DOHH2 (cell line): ENCODE measurements at regions not wholly inside any gene's neighbourhood (a gene's known extent, or its start where the extent isn't known, plus 50 kb on each side); places are given as distances from the start of the nearest gene placed in this dataset.

ENCODE experiments used
- H3F3A ChIP-seq: fragments of 200-600 bp; sonication (generic), shearing (Covaris generic); 2 replicates; pipeline ENCODE4 v1.6.0; 2016; ENCODE audit warnings: antibody characterized with exemption, mild to moderate bottlenecking; ENCODE audit not compliant: control insufficient read depth, insufficient read depth
- H3K27ac ChIP-seq: fragments of 200-600 bp; sonication (generic); 2 replicates; pipeline ENCODE4 v1.5.1; 2014; ENCODE audit warnings: low read depth, mild to moderate bottlenecking, low read length, moderate library complexity
- H3K27me3 ChIP-seq: fragments of 200-600 bp; sonication (generic); 2 replicates; pipeline ENCODE4 v1.6.1; 2014; ENCODE audit warnings: mild to moderate bottlenecking, low read length, mixed read lengths; ENCODE audit not compliant: control insufficient read depth
- H3K36me3 ChIP-seq: fragments of 200-600 bp; sonication (generic); 2 replicates; pipeline ENCODE4 v1.6.1; 2014; ENCODE audit warnings: mild to moderate bottlenecking, low read length, moderate library complexity, mixed read lengths; ENCODE audit not compliant: control insufficient read depth
- H3K4me1 ChIP-seq: fragments of 200-600 bp; sonication (generic); 2 replicates; pipeline ENCODE4 v1.6.1; 2014; ENCODE audit warnings: mild to moderate bottlenecking, low read length, mixed read lengths; ENCODE audit not compliant: control insufficient read depth
- H3K4me2 ChIP-seq: fragments of 200-600 bp; sonication (generic); 2 replicates; pipeline ENCODE4 v1.6.0; 2014; ENCODE audit warnings: mild to moderate bottlenecking, low read length, moderate library complexity
- H3K4me3 ChIP-seq: fragments of 200-600 bp; sonication (generic); 2 replicates; pipeline ENCODE4 v1.5.1; 2014; ENCODE audit warnings: mild to moderate bottlenecking, low read length, mixed read lengths
- H3K79me2 ChIP-seq: fragments of 200-600 bp; sonication (generic); 2 replicates; pipeline ENCODE4 v1.6.1; 2014; ENCODE audit warnings: mild to moderate bottlenecking, low read length, mixed read lengths; ENCODE audit not compliant: control insufficient read depth
- H3K9me2 ChIP-seq: fragments of 200-600 bp; sonication (generic); replicated peaks from 2 replicates; pipeline ENCODE4 v1.6.1; 2014; ENCODE audit warnings: mild to moderate bottlenecking, low read length, mixed read lengths; ENCODE audit not compliant: control insufficient read depth
- H3K9me3 ChIP-seq: fragments of 200-600 bp; sonication (generic); 2 replicates; pipeline ENCODE4 v1.6.1; 2014; ENCODE audit warnings: antibody characterized with exemption, low read length, mixed read lengths; ENCODE audit not compliant: control insufficient read depth, insufficient read depth
- H4K20me1 ChIP-seq: fragments of 200-600 bp; sonication (generic); 2 replicates; pipeline ENCODE4 v1.6.0; 2014; ENCODE audit warnings: low read depth, mild to moderate bottlenecking, antibody characterized with exemption, low read length, moderate library complexity; ENCODE audit not compliant: control insufficient read depth, insufficient read depth
- CTCF ChIP-seq: fragments of 200-600 bp; sonication (generic); IDR thresholded peaks from one replicate; pipeline ENCODE4 v1.5.1; 2014; ENCODE audit warnings: antibody characterized with exemption, mild to moderate bottlenecking, low read depth, low read length; ENCODE audit not compliant: poor library complexity, severe bottlenecking
- EZH2phosphoT487 ChIP-seq: fragments of 200-600 bp; sonication (generic); IDR thresholded peaks from 2 replicates; pipeline ENCODE4 v1.6.1; 2017; ENCODE audit warnings: borderline replicate concordance, mild to moderate bottlenecking, antibody characterized with exemption, low read length, moderate library complexity, mixed read lengths

- Histone ChIP-seq H3K4me2 (no peak overlapping the region), H3K36me3 (no peaks in the 10 kb centered on the region), H3K27ac (no peak overlapping the region), H3K79me2 (no peaks in the 10 kb centered on the region), H3K4me1 (no peaks in the 10 kb centered on the region), H4K20me1 (no peaks in the 10 kb centered on the region), H3K27me3 (no peaks in the 10 kb centered on the region), H3K9me2 (no peaks in the 10 kb centered on the region), H3F3A (no peaks in the 10 kb centered on the region), H3K4me3 (no peak overlapping the region), H3K9me3 (no peaks in the 10 kb centered on the region)
- TF ChIP-seq CTCF (no peak), EZH2phosphoT487 (no peak)
These were observed 665.9 kb downstream of the BCL11B start for GRCh38 chr14:98606041-98606640.

- Histone ChIP-seq H4K20me1 (no peaks in the 10 kb centered on the region), H3K27ac (no peak overlapping the region), H3K4me1 (no peaks in the 10 kb centered on the region), H3K79me2 (no peaks in the 10 kb centered on the region), H3K4me3 (no peak overlapping the region), H3K4me2 (no peak overlapping the region), H3K27me3 (no peaks in the 10 kb centered on the region), H3K9me2 (no peaks in the 10 kb centered on the region), H3K36me3 (no peaks in the 10 kb centered on the region), H3F3A (no peaks in the 10 kb centered on the region), H3K9me3 (no peaks in the 10 kb centered on the region)
- TF ChIP-seq EZH2phosphoT487 (no peak), CTCF (no peak)
These were observed 665.2 kb downstream of the BCL11B start for GRCh38 chr14:98606816-98607215.

GRCh38 chr14:98607341-98607910, 664.6 kb downstream of the BCL11B start:
- no peak overlapping the region for H3K4me2 ChIP-seq

More at GRCh38 chr14:98607341-98607910, 664.6 kb downstream of the BCL11B start:
- Histone ChIP-seq H3F3A (no peaks in the 10 kb centered on the region), H4K20me1 (no peaks in the 10 kb centered on the region), H3K9me2 (no peaks in the 10 kb centered on the region), H3K9me3 (no peaks in the 10 kb centered on the region), H3K27ac (no peak overlapping the region), H3K4me3 (no peak overlapping the region), H3K79me2 (no peaks in the 10 kb centered on the region), H3K27me3 (no peaks in the 10 kb centered on the region), H3K36me3 (no peaks in the 10 kb centered on the region), H3K4me1 (no peaks in the 10 kb centered on the region)
- TF ChIP-seq CTCF (no peak), EZH2phosphoT487 (no peak)
